ENCODE measurements at regions not wholly inside any gene's neighbourhood (a gene's known extent, or its start where the extent isn't known, plus 50 kb on each side); places are given as distances from the start of the nearest gene placed in this dataset.

- H4K20me1 ChIP-seq (ENCODE audit: insufficient read depth, low read length, poor library complexity, severe bottlenecking) = no peaks in the 10 kb centered on the region
- H2AFZ ChIP-seq (ENCODE audit: low read length) = no peak overlapping the region
- no peaks in the 10 kb centered on the region for H3K36me3 ChIP-seq (ENCODE audit: insufficient read depth, low read length)
- H3K79me2 ChIP-seq (ENCODE audit: insufficient read depth, low read length) = no peaks in the 10 kb centered on the region
- no peak for TF ChIP-seq EZH2phosphoT487 (IDR thresholded peaks at IDR 0.05; ENCODE audit: borderline replicate concordance)
- TF ChIP-seq, protein P1, sequence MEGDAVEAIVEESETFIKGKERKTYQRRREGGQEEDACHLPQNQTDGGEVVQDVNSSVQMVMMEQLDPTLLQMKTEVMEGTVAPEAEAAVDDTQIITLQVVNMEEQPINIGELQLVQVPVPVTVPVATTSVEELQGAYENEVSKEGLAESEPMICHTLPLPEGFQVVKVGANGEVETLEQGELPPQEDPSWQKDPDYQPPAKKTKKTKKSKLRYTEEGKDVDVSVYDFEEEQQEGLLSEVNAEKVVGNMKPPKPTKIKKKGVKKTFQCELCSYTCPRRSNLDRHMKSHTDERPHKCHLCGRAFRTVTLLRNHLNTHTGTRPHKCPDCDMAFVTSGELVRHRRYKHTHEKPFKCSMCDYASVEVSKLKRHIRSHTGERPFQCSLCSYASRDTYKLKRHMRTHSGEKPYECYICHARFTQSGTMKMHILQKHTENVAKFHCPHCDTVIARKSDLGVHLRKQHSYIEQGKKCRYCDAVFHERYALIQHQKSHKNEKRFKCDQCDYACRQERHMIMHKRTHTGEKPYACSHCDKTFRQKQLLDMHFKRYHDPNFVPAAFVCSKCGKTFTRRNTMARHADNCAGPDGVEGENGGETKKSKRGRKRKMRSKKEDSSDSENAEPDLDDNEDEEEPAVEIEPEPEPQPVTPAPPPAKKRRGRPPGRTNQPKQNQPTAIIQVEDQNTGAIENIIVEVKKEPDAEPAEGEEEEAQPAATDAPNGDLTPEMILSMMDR (conservative IDR thresholded peaks at IDR 0.05; ENCODE audit: low read length) = no peak
- H3K9ac ChIP-seq (ENCODE audit: low read depth, low read length, poor library complexity, severe bottlenecking) = no peak overlapping the region
- no peaks in the 10 kb centered on the region for H3K9me2 ChIP-seq (replicated peaks; ENCODE audit: low read depth, low read length)
- no peaks in the 10 kb centered on the region for H3K4me1 ChIP-seq (ENCODE audit: insufficient read depth, low read length, poor library complexity, severe bottlenecking)
- no peaks in the 10 kb centered on the region for H3K27me3 ChIP-seq (ENCODE audit: insufficient read depth, low read length, poor library complexity, severe bottlenecking)
- H3K4me2 ChIP-seq (ENCODE audit: low read depth, low read length, poor library complexity, severe bottlenecking) = no peak overlapping the region
- H3K9me3 ChIP-seq (ENCODE audit: insufficient read depth, low read depth, low read length) = peaks cover 19% of the 10 kb centered on the region; the same call in 1 of the 2 replicates
- no peaks in the 10 kb centered on the region for H3F3A ChIP-seq (ENCODE audit: low read depth)
- H3K4me3 ChIP-seq (ENCODE audit: low read length, poor library complexity, severe bottlenecking) = no peak overlapping the region
These were observed 530.3 kb downstream of the BRD1 start for GRCh38 chr22:49297286-49297870.

DNA sequence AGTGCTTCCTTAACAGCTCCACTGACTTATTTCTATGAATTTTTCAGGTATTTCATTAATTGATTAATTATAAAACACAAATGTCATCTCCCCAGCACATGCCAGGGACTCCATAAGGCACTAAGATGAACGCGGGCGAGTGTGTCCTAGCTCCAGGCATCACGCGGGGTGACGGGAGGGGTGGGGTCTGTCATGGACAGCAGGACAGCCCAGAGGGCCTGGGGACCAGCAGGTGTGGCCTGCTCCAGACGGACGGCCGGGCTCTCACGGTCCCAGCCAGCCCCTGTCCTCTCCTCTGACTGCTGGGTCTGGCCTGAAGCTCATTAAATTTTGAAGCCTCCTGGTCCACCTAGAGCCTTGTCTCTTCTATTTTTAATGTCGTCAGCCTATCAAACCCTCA lies 531.1 kb downstream of the BRD1 start:
- H3K9me2 ChIP-seq (replicated peaks; ENCODE audit: low read depth, low read length) = no peaks in the 10 kb centered on the region
- H2AFZ ChIP-seq (ENCODE audit: low read length) = no peak overlapping the region
- no peaks in the 10 kb centered on the region for H3K79me2 ChIP-seq (ENCODE audit: insufficient read depth, low read length)
- no peaks in the 10 kb centered on the region for H3K27me3 ChIP-seq (ENCODE audit: insufficient read depth, low read length, poor library complexity, severe bottlenecking)
- H3F3A ChIP-seq (ENCODE audit: low read depth) = no peaks in the 10 kb centered on the region
- H3K4me3 ChIP-seq (ENCODE audit: low read length, poor library complexity, severe bottlenecking) = no peak overlapping the region
- H3K4me2 ChIP-seq (ENCODE audit: low read depth, low read length, poor library complexity, severe bottlenecking) = no peak overlapping the region
- H3K9ac ChIP-seq (ENCODE audit: low read depth, low read length, poor library complexity, severe bottlenecking) = no peak overlapping the region
- H3K36me3 ChIP-seq (ENCODE audit: insufficient read depth, low read length) = no peaks in the 10 kb centered on the region
- peaks cover 19% of the 10 kb centered on the region; the same call in 1 of the 2 replicates for H3K9me3 ChIP-seq (ENCODE audit: insufficient read depth, low read depth, low read length)
- no peaks in the 10 kb centered on the region for H4K20me1 ChIP-seq (ENCODE audit: insufficient read depth, low read length, poor library complexity, severe bottlenecking)
- TF ChIP-seq, protein P1 (conservative IDR thresholded peaks at IDR 0.05; ENCODE audit: low read length) = no peak
- TF ChIP-seq EZH2phosphoT487 (IDR thresholded peaks at IDR 0.05; ENCODE audit: borderline replicate concordance) = no peak
- no peaks in the 10 kb centered on the region for H3K4me1 ChIP-seq (ENCODE audit: insufficient read depth, low read length, poor library complexity, severe bottlenecking)

- TF ChIP-seq, protein P1 (conservative IDR thresholded peaks at IDR 0.05; ENCODE audit: low read length) = no peak
- no peak for TF ChIP-seq EZH2phosphoT487 (IDR thresholded peaks at IDR 0.05; ENCODE audit: borderline replicate concordance)
- H3K27me3 ChIP-seq (ENCODE audit: insufficient read depth, low read length, poor library complexity, severe bottlenecking) = no peaks in the 10 kb centered on the region
- peaks cover 19% of the 10 kb centered on the region; the same call in 1 of the 2 replicates for H3K9me3 ChIP-seq (ENCODE audit: insufficient read depth, low read depth, low read length)
- H3K4me2 ChIP-seq (ENCODE audit: low read depth, low read length, poor library complexity, severe bottlenecking) = no peak overlapping the region
- no peaks in the 10 kb centered on the region for H3K4me1 ChIP-seq (ENCODE audit: insufficient read depth, low read length, poor library complexity, severe bottlenecking)
- no peaks in the 10 kb centered on the region for H3K9me2 ChIP-seq (replicated peaks; ENCODE audit: low read depth, low read length)
- H3K79me2 ChIP-seq (ENCODE audit: insufficient read depth, low read length) = no peaks in the 10 kb centered on the region
- no peak overlapping the region for H2AFZ ChIP-seq (ENCODE audit: low read length)
- H3F3A ChIP-seq (ENCODE audit: low read depth) = no peaks in the 10 kb centered on the region
- no peak overlapping the region for H3K4me3 ChIP-seq (ENCODE audit: low read length, poor library complexity, severe bottlenecking)
- no peaks in the 10 kb centered on the region for H4K20me1 ChIP-seq (ENCODE audit: insufficient read depth, low read length, poor library complexity, severe bottlenecking)
- H3K36me3 ChIP-seq (ENCODE audit: insufficient read depth, low read length) = no peaks in the 10 kb centered on the region
- no peak overlapping the region for H3K9ac ChIP-seq (ENCODE audit: low read depth, low read length, poor library complexity, severe bottlenecking)
These were observed 531.7 kb downstream of the BRD1 start for GRCh38 chr22:49295851-49296560.
